Trophoblast cell (in vitro differentiated cells and primary cell): ENCODE measurements at regions not wholly inside any gene's neighbourhood (a gene's known extent, or its start where the extent isn't known, plus 50 kb on each side); places are given as distances from the start of the nearest gene placed in this dataset.
"Not testable (repeated sequence)": the region's sequence is repeated elsewhere in the genome, so short reads cannot be mapped to it uniquely, and the experiment has no call there.

Experiments
- DNase-seq, 2 donors: peaks; one replicate each; pipeline ENCODE4 v3.0.0-alpha.2; 2016
- H2AFZ ChIP-seq: 2 replicates; pipeline ENCODE4 v1.6.1; 2013; ENCODE audit warnings: low read length, moderate library complexity, mild to moderate bottlenecking; ENCODE audit not compliant: insufficient read depth, poor library complexity
- H2AK5ac ChIP-seq: 2 replicates; pipeline ENCODE4 v1.6.1; 2013; ENCODE audit warnings: mild to moderate bottlenecking, low read length
- H2BK120ac ChIP-seq: 2 replicates; pipeline ENCODE4 v1.6.1; 2013; ENCODE audit warnings: low read length, mild to moderate bottlenecking, moderate library complexity; ENCODE audit not compliant: insufficient read depth, poor library complexity
- H2BK12ac ChIP-seq: 2 replicates; pipeline ENCODE4 v1.6.1; 2013; ENCODE audit warnings: mild to moderate bottlenecking, low read length, moderate library complexity
- H2BK5ac ChIP-seq: 2 replicates; pipeline ENCODE4 v1.6.1; 2013; ENCODE audit warnings: low read length, low read depth, moderate library complexity, mild to moderate bottlenecking; ENCODE audit not compliant: poor library complexity
- H3K14ac ChIP-seq: 2 replicates; pipeline ENCODE4 v1.6.1; 2013; ENCODE audit warnings: mild to moderate bottlenecking, low read length
- H3K18ac ChIP-seq: 2 replicates; pipeline ENCODE4 v1.6.1; 2013; ENCODE audit warnings: mild to moderate bottlenecking, low read length
- H3K23ac ChIP-seq: 2 replicates; pipeline ENCODE4 v1.6.1; 2013; ENCODE audit warnings: low read length
- H3K27ac ChIP-seq: 2 replicates; pipeline ENCODE4 v1.5.1; 2013; ENCODE audit warnings: low read depth, mild to moderate bottlenecking, inconsistent platforms, low read length, moderate library complexity
- H3K27me3 ChIP-seq: 2 replicates; pipeline ENCODE4 v1.6.1; 2013; ENCODE audit warnings: inconsistent platforms, mild to moderate bottlenecking, low read length, moderate library complexity; ENCODE audit not compliant: insufficient read depth
- H3K36me3 ChIP-seq, 2 experiments: 1 replicate in 1 of 2; 2 replicates in 1 of 2; pipeline ENCODE4 v1.6.1; 2013; ENCODE audit warnings: low read length in 2 of 2, mild to moderate bottlenecking in 2 of 2, moderate library complexity in 1 of 2; ENCODE audit not compliant: insufficient read depth in 2 of 2, control insufficient read depth in 1 of 2
- H3K4ac ChIP-seq: 2 replicates; pipeline ENCODE4 v1.6.1; 2013; ENCODE audit warnings: low read depth, mild to moderate bottlenecking, low read length, moderate library complexity
- H3K4me1 ChIP-seq, 2 experiments: 1 replicate in 1 of 2; 2 replicates in 1 of 2; pipeline ENCODE4 v1.6.1; 2013; ENCODE audit warnings: low read length in 2 of 2, mild to moderate bottlenecking in 2 of 2, moderate library complexity in 1 of 2; ENCODE audit not compliant: insufficient read depth in 2 of 2, control insufficient read depth in 1 of 2
- H3K4me2 ChIP-seq: 2 replicates; pipeline ENCODE4 v1.6.1; 2013; ENCODE audit warnings: inconsistent platforms, mild to moderate bottlenecking, low read length, moderate library complexity
- H3K4me3 ChIP-seq: 2 replicates; pipeline ENCODE4 v1.5.1; 2013; ENCODE audit warnings: mild to moderate bottlenecking, low read depth, low read length, inconsistent platforms
- H3K79me1 ChIP-seq: one replicate; pipeline ENCODE4 v1.6.1; 2013; ENCODE audit warnings: low read length
- H3K79me2 ChIP-seq: 2 replicates; pipeline ENCODE4 v1.6.1; 2013; ENCODE audit warnings: low read length, mild to moderate bottlenecking; ENCODE audit not compliant: control insufficient read depth, insufficient read depth, poor library complexity
- H3K9ac ChIP-seq: 2 replicates; pipeline ENCODE4 v1.6.1; 2013; ENCODE audit warnings: mild to moderate bottlenecking, low read length
- H3K9me3 ChIP-seq: 2 replicates; pipeline ENCODE4 v1.6.1; 2013; ENCODE audit warnings: low read depth, mild to moderate bottlenecking, control low read depth, inconsistent platforms, low read length; ENCODE audit not compliant: insufficient read depth
- H4K12ac ChIP-seq: 2 replicates; pipeline ENCODE4 v1.6.1; 2013; ENCODE audit warnings: low read depth, mild to moderate bottlenecking, low read length, moderate library complexity
- H4K8ac ChIP-seq: 2 replicates; pipeline ENCODE4 v1.6.1; 2013; ENCODE audit warnings: low read depth, mild to moderate bottlenecking, low read length, moderate library complexity
- H4K91ac ChIP-seq: one replicate; pipeline ENCODE4 v1.6.1; 2013; ENCODE audit warnings: low read depth, mild to moderate bottlenecking, low read length, moderate library complexity
- WGBS: extraction: QIAGEN DNeasy Blood & Tissue Kit; methylation state at CpG from one replicate; pipeline ENCODE4 v1.1.7; 2013; ENCODE audit warnings: missing lambda C conversion rate; ENCODE audit not compliant: insufficient read length, insufficient coverage; ENCODE audit errors: extremely low coverage; 5-methylcytosine and 5-hydroxymethylcytosine counted together

GRCh38 chr13:43970520-43971242, 91.0 kb downstream of the LACC1 start:
- H4K8ac ChIP-seq, H3K4me3 ChIP-seq, H4K91ac ChIP-seq, H3K27me3 ChIP-seq, H2BK12ac ChIP-seq, H4K12ac ChIP-seq, H3K4me2 ChIP-seq, H3K9ac ChIP-seq, H3K79me1 ChIP-seq, H3K23ac ChIP-seq, DNase-seq, H3K36me3 ChIP-seq, H3K4me1 ChIP-seq, H3K4ac ChIP-seq, H3K79me2 ChIP-seq, H3K27ac ChIP-seq, H2BK120ac ChIP-seq, H3K18ac ChIP-seq, H3K14ac ChIP-seq, H2AFZ ChIP-seq, H2BK5ac ChIP-seq, H2AK5ac ChIP-seq: not testable (repeated sequence)
- WGBS, result no CpG with 5 or more reads among the region's 36 CpGs
- peaks cover 10% of the 10 kb centered on the region for H3K9me3 ChIP-seq

GRCh38 chr13:43971324-43971723, 91.6 kb downstream of the LACC1 start:
- H3K27ac ChIP-seq, H3K18ac ChIP-seq, H4K8ac ChIP-seq, H4K12ac ChIP-seq, H4K91ac ChIP-seq, H2AFZ ChIP-seq, DNase-seq, H3K36me3 ChIP-seq, H3K27me3 ChIP-seq, H3K9ac ChIP-seq, H2BK120ac ChIP-seq, H2BK5ac ChIP-seq, H3K4me2 ChIP-seq, H3K23ac ChIP-seq, H3K79me2 ChIP-seq, H3K4ac ChIP-seq, H2BK12ac ChIP-seq, H3K4me1 ChIP-seq, H3K4me3 ChIP-seq, H3K79me1 ChIP-seq, H2AK5ac ChIP-seq, H3K14ac ChIP-seq: not testable (repeated sequence)
- no CpG with 5 or more reads among the region's 19 CpGs for WGBS
- H3K9me3 ChIP-seq, result peaks cover 10% of the 10 kb centered on the region

- Histone ChIP-seq H3K27me3 (no peaks in the 10 kb centered on the region), H3K14ac (no peak overlapping the region), H3K4me2 (no peak overlapping the region), H3K4ac (no peak overlapping the region), H4K12ac (no peak overlapping the region), H3K18ac (no peak overlapping the region), H2AK5ac (no peak overlapping the region), H3K79me2 (no peaks in the 10 kb centered on the region), H3K36me3 (no peaks in the 10 kb centered on the region), H3K23ac (no peak overlapping the region), H2BK5ac (no peak overlapping the region), H2AFZ (no peak overlapping the region), H4K8ac (no peak overlapping the region), H4K91ac (no peak overlapping the region), H3K4me3 (no peak overlapping the region), H3K79me1 (no peaks in the 10 kb centered on the region), H3K27ac (no peak overlapping the region), H3K4me1 (peaks cover 0 to 3% of the 10 kb centered on the region in 2 experiments), H2BK120ac (no peak overlapping the region), H2BK12ac (no peak overlapping the region), H3K9me3 (no peaks in the 10 kb centered on the region), H3K9ac (no peak overlapping the region)
- DNase-seq, result no peak
- WGBS, result no CpG with 5 or more reads among the region's 1 CpG
These were observed 98.2 kb downstream of the LACC1 start for GRCh38 chr13:43977911-43978310.

GRCh38 chr13:43978688-43979087, 99.0 kb downstream of the LACC1 start:
- Histone ChIP-seq H3K79me1 (no peaks in the 10 kb centered on the region), H2BK120ac (no peak overlapping the region), H4K91ac (no peak overlapping the region), H2BK12ac (no peak overlapping the region), H3K27ac (no peak overlapping the region), H2BK5ac (no peak overlapping the region), H3K36me3 (no peaks in the 10 kb centered on the region), H3K4ac (no peak overlapping the region), H3K27me3 (no peaks in the 10 kb centered on the region), H3K79me2 (no peaks in the 10 kb centered on the region), H3K23ac (no peak overlapping the region), H4K8ac (no peak overlapping the region), H3K4me3 (no peak overlapping the region), H3K9ac (no peak overlapping the region), H3K4me2 (no peak overlapping the region), H2AK5ac (no peak overlapping the region), H3K18ac (no peak overlapping the region), H2AFZ (no peak overlapping the region), H4K12ac (no peak overlapping the region), H3K9me3 (no peaks in the 10 kb centered on the region), H3K4me1 (peaks cover 0 to 3% of the 10 kb centered on the region in 2 experiments), H3K14ac (no peak overlapping the region)
- WGBS, result no CpG with 5 or more reads among the region's 5 CpGs
- no peak for DNase-seq
